Left renal pelvis (tissue), 4 donors: ENCODE measurements at regions not wholly inside any gene's neighbourhood (a gene's known extent, or its start where the extent isn't known, plus 50 kb on each side); places are given as distances from the start of the nearest gene placed in this dataset.
"Not testable (repeated sequence)": the region's sequence is repeated elsewhere in the genome, so short reads cannot be mapped to it uniquely, and the experiment has no call there.

Experiments used
- DNase-seq, 4 donors: peaks; one replicate each; pipeline ENCODE4 v3.0.0-alpha.2; 2013; ENCODE audit warnings: low read depth in 4 of 4, low spot score in 3 of 4

- DNase-seq, result no peak
Observed at GRCh38 chr7:65453341-65454030, 79.8 kb downstream of the ZNF92 start.

- DNase-seq, result no peak
Observed at GRCh38 chr7:65454469-65454868, 80.8 kb downstream of the ZNF92 start.

GRCh38 chr7:65455050-65455449, 81.4 kb downstream of the ZNF92 start:
- not testable (repeated sequence) for DNase-seq

- DNase-seq, result no peak
Observed at GRCh38 chr7:65457705-65458104, 84.0 kb downstream of the ZNF92 start.

- DNase-seq, result no peak
Observed at GRCh38 chr7:65459438-65459837, 85.8 kb downstream of the ZNF92 start.

- no peak for DNase-seq
Observed at GRCh38 chr7:65462148-65462716, 88.6 kb downstream of the ZNF92 start.

- no peak for DNase-seq
Observed at GRCh38 chr7:65463184-65463583, 89.5 kb downstream of the ZNF92 start.

- not testable (repeated sequence) for DNase-seq
Observed at GRCh38 chr7:65469919-65470558, 96.4 kb downstream of the ZNF92 start.

GRCh38 chr7:65471587-65471986, 97.9 kb downstream of the ZNF92 start:
- DNase-seq, result no peak

- no peak for DNase-seq
Observed at GRCh38 chr7:65475040-65475726, 101.5 kb downstream of the ZNF92 start.

GRCh38 chr7:65475734-65476319, 102.2 kb downstream of the ZNF92 start:
- DNase-seq, result no peak

- DNase-seq, result no peak
Observed at GRCh38 chr7:65477326-65477725, 103.7 kb downstream of the ZNF92 start.

GRCh38 chr7:65489260-65489767, 115.7 kb downstream of the ZNF92 start:
- DNase-seq, result no peak

GRCh38 chr7:65496697-65497096, 123.0 kb downstream of the ZNF92 start:
- DNase-seq, result not testable (repeated sequence)

- no peak for DNase-seq
Observed at GRCh38 chr7:65503434-65504152, 129.9 kb downstream of the ZNF92 start.

- DNase-seq, result not testable (repeated sequence)
Observed at GRCh38 chr7:65504504-65505319, 131.1 kb downstream of the ZNF92 start.

GRCh38 chr7:65505320-65505633, 131.6 kb downstream of the ZNF92 start:
- DNase-seq, result not testable (repeated sequence)

GRCh38 chr7:65508581-65509367, 135.1 kb downstream of the ZNF92 start:
- DNase-seq, result not testable (repeated sequence)
